ENCODE measurements at regions not wholly inside any gene's neighbourhood (a gene's known extent, or its start where the extent isn't known, plus 50 kb on each side); places are given as distances from the start of the nearest gene placed in this dataset.

DNA sequence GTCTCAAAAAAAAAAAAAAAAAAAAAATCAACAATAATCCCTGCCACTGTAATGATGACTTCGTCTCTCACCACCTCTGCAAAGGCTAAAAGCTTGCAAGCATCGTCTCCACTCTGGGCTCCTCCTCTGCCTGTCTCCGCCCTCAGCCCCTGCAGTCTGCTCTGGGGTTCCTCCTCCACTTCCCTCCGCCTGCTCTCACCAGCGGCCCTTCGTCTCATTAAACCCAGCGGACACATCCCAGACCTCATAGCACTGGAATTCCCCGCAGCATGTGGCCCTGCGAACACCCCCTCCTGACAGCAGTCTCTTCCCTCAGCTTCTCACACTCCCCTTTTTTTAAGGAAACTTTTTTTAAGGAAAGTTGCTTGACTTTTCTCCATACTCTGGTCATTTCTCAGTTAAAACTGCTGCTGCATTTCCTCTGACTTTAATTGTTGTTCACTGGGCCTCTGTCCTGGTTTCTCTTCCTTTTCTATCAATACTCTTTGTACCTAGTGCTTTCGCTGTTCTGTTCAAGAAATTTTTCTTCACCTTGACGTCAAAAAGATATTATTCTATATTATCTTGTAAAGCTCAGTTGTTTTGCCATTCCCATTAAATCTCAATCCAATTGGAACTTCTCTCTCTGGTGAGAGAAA, 70.9 kb upstream of the PLEKHG1 start:
- H3K27me3 ChIP-seq (ENCODE audit: control insufficient read depth, insufficient read depth, low read length): no peaks in the 10 kb centered on the region
- H3K4me1 ChIP-seq (ENCODE audit: control insufficient read depth in 2 of 3, insufficient read depth in 2 of 3, low read depth in 1 of 3, low read length in 3 of 3): peaks cover 0 to 5% (median 0%) of the 10 kb centered on the region in 3 donors
- no peaks in the 10 kb centered on the region for H3K9me3 ChIP-seq (ENCODE audit: control insufficient read depth in 2 of 3, insufficient read depth in 1 of 3, low read length in 3 of 3)
- no peak for FAIRE-seq
- H3K9ac ChIP-seq (ENCODE audit: low read length in 3 of 3): peak overlapping the region in 1 of 3 donors; percentile 34
- no peak for TF ChIP-seq CTCF (IDR thresholded peaks at IDR 0.05; ENCODE audit: borderline replicate concordance, extremely low read depth, insufficient read depth)
- no peak overlapping the region for H3K4me3 ChIP-seq (ENCODE audit: low read length in 3 of 3)
- no peak overlapping the region for H3K27ac ChIP-seq (ENCODE audit: low read depth in 2 of 2, low read length in 2 of 2)
- intact Hi-C loops (cut with DNase I): no loop called here
- H3K36me3 ChIP-seq (ENCODE audit: control insufficient read depth in 2 of 3, insufficient read depth in 3 of 3, low read length in 3 of 3): no peaks in the 10 kb centered on the region
- peak; percentile 87 to 95 (median 90) for DNase-seq

DNA sequence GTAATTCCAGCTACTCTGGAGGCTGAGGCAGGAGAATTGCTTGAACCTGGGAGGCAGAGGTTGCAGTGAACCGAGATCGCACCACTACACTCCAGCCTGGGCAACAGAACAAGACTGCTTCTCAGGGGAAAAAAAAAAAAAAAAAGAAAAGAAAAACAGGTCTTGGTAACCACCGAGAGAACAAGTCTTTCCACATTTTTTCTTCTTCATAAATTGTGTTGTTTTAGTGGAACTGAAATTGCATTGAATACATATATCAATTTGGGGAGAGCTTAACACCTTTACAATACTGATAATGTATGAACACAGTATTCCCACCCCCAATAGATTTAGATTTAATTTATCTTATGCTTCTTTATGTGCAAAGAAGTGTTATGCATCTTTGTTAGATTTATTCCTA, 70.0 kb upstream of the PLEKHG1 start:
- Histone ChIP-seq H3K4me3 (ENCODE audit: low read length in 3 of 3) (no peak overlapping the region), H3K27ac (ENCODE audit: low read depth in 2 of 2, low read length in 2 of 2) (no peak overlapping the region), H3K9ac (ENCODE audit: low read length in 3 of 3) (no peak overlapping the region), H3K9me3 (ENCODE audit: control insufficient read depth in 2 of 3, insufficient read depth in 1 of 3, low read length in 3 of 3) (no peaks in the 10 kb centered on the region), H3K4me1 (ENCODE audit: control insufficient read depth in 2 of 3, insufficient read depth in 2 of 3, low read depth in 1 of 3, low read length in 3 of 3) (peaks cover 0 to 5% (median 0%) of the 10 kb centered on the region in 3 donors), H3K36me3 (ENCODE audit: control insufficient read depth in 2 of 3, insufficient read depth in 3 of 3, low read length in 3 of 3) (no peaks in the 10 kb centered on the region), H3K27me3 (ENCODE audit: control insufficient read depth, insufficient read depth, low read length) (no peaks in the 10 kb centered on the region)
- no peak for TF ChIP-seq CTCF (IDR thresholded peaks at IDR 0.05; ENCODE audit: borderline replicate concordance, extremely low read depth, insufficient read depth)
- DNase-seq (peak in 2 of 5 donors; percentile 31 to 49), FAIRE-seq (no peak)
- intact Hi-C loops (cut with DNase I): no loop called here

GRCh38 chr6:150531957-150532356, 67.7 kb upstream of the PLEKHG1 start:
- Histone ChIP-seq H3K4me3 (ENCODE audit: low read length in 3 of 3) (no peak overlapping the region), H3K27me3 (ENCODE audit: control insufficient read depth, insufficient read depth, low read length) (no peaks in the 10 kb centered on the region), H3K27ac (ENCODE audit: low read depth in 2 of 2, low read length in 2 of 2) (no peak overlapping the region), H3K36me3 (ENCODE audit: control insufficient read depth in 2 of 3, insufficient read depth in 3 of 3, low read length in 3 of 3) (no peaks in the 10 kb centered on the region), H3K9me3 (ENCODE audit: control insufficient read depth in 2 of 3, insufficient read depth in 1 of 3, low read length in 3 of 3) (no peaks in the 10 kb centered on the region), H3K4me1 (ENCODE audit: control insufficient read depth in 2 of 3, insufficient read depth in 2 of 3, low read depth in 1 of 3, low read length in 3 of 3) (peaks cover 0 to 5% (median 0%) of the 10 kb centered on the region in 3 donors), H3K9ac (ENCODE audit: low read length in 3 of 3) (no peak overlapping the region)
- TF ChIP-seq CTCF (IDR thresholded peaks at IDR 0.05; ENCODE audit: borderline replicate concordance, extremely low read depth, insufficient read depth): no peak
- intact Hi-C loops (cut with DNase I): no loop called here
- no peak for DNase-seq
- FAIRE-seq: no peak

DNA sequence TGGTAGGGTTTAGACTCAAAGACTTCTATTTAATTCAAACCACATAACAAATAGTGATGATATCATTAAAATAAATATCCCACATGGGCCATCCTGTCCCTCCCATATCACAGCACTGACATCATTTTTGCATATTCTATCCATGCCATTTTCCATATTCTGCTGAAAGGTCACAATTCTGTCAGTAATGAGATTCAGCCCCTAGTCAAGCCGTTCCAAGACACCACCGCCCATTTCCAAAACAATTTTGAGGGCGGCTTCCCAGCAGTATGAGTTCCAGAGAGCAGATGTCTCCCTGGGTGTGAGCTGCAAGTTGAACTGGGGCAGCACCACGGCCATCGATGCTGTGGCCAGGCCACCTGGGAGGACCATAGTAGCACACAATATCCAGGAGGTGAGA, 65.1 kb upstream of the PLEKHG1 start:
- Histone ChIP-seq H3K4me3 (ENCODE audit: low read length in 3 of 3) (no peak overlapping the region), H3K9me3 (ENCODE audit: control insufficient read depth in 2 of 3, insufficient read depth in 1 of 3, low read length in 3 of 3) (no peaks in the 10 kb centered on the region), H3K36me3 (ENCODE audit: control insufficient read depth in 2 of 3, insufficient read depth in 3 of 3, low read length in 3 of 3) (no peaks in the 10 kb centered on the region), H3K4me1 (ENCODE audit: control insufficient read depth in 2 of 3, insufficient read depth in 2 of 3, low read depth in 1 of 3, low read length in 3 of 3) (no peaks in the 10 kb centered on the region), H3K27me3 (ENCODE audit: control insufficient read depth, insufficient read depth, low read length) (no peaks in the 10 kb centered on the region), H3K9ac (ENCODE audit: low read length in 3 of 3) (no peak overlapping the region), H3K27ac (ENCODE audit: low read depth in 2 of 2, low read length in 2 of 2) (no peak overlapping the region)
- intact Hi-C loops (cut with DNase I): no loop called here
- no peak for TF ChIP-seq CTCF (IDR thresholded peaks at IDR 0.05; ENCODE audit: borderline replicate concordance, extremely low read depth, insufficient read depth)
- no peak for FAIRE-seq
- no peak for DNase-seq
